B cell (primary cell): ENCODE measurements at regions not wholly inside any gene's neighbourhood (a gene's known extent, or its start where the extent isn't known, plus 50 kb on each side); places are given as distances from the start of the nearest gene placed in this dataset.

Source experiments
- ATAC-seq: fragments of 200-7000 bp; cut with Tn5 transposase; one replicate; pipeline ENCODE4 v1.10.0; 2021; ENCODE audit warnings: low read depth, mild to moderate bottlenecking, moderate number of reproducible peaks, moderate library complexity
- CTCF ChIA-PET: fragments of 350-600 bp; sonication (Branson Sonifier 250); formaldehyde crosslinking; loops from one replicate; lab custom pipeline; 2021; ENCODE audit warnings: antibody characterized with exemption, inconsistent platforms; lab: Charles Lee
- POLR2A ChIA-PET: fragments of 350-600 bp; sonication (Branson Sonifier 250); formaldehyde crosslinking; loops from one replicate; lab custom pipeline; 2021; ENCODE audit warnings: antibody characterized with exemption; lab: Charles Lee
- DNase-seq: peaks from one replicate; pipeline ENCODE4 v3.0.0; 2013
- H2AFZ ChIP-seq: 2 replicates; pipeline ENCODE4 v1.6.1; 2012; ENCODE audit warnings: mild to moderate bottlenecking, low read depth, low read length; ENCODE audit not compliant: insufficient read depth, poor library complexity, severe bottlenecking
- H3K27ac ChIP-seq, 2 donors: 1 replicate in 1 of 2; 2 replicates in 1 of 2; pipeline ENCODE4 v1.5.1; 2012 to 2013; ENCODE audit warnings: low read length in 2 of 2, mild to moderate bottlenecking in 2 of 2, moderate library complexity in 1 of 2
- H3K27me3 ChIP-seq, 4 experiments: fragments of 200-600 bp in 1 of 4; sonication (generic) in 1 of 4; replicated peaks in 1 of 4; 1 replicate in 2 of 4; 2 replicates in 2 of 4; pipeline versions ENCODE4 v1.6.1 to v1.7.0; 2013 to 2016; ENCODE audit warnings: low read length in 3 of 4, mild to moderate bottlenecking in 2 of 4, mixed read lengths in 1 of 4, moderate library complexity in 1 of 4; ENCODE audit not compliant: insufficient read depth in 4 of 4, control insufficient read depth in 3 of 4; ENCODE audit errors: control extremely low read depth in 1 of 4
- H3K36me3 ChIP-seq, 2 experiments: replicated peaks in 1 of 2; 1 replicate in 1 of 2; 2 replicates in 1 of 2; pipeline versions ENCODE4 v1.6.1 to v1.7.1; 2013; ENCODE audit warnings: low read length in 1 of 2; ENCODE audit not compliant: insufficient read depth in 2 of 2, control insufficient read depth in 1 of 2; ENCODE audit errors: control extremely low read depth in 1 of 2, extremely low read depth in 1 of 2
- H3K4me1 ChIP-seq, 2 donors: fragments of 200-600 bp in 1 of 2; sonication (generic) in 1 of 2; 1 replicate in 1 of 2; 2 replicates in 1 of 2; pipeline versions ENCODE4 v1.5.1 to v1.6.1; 2013 to 2017; ENCODE audit warnings: low read length in 2 of 2; ENCODE audit not compliant: control insufficient read depth in 2 of 2, insufficient read depth in 2 of 2
- H3K4me2 ChIP-seq: replicated peaks from 2 replicates; pipeline ENCODE3; 2012; ENCODE audit warnings: mild to moderate bottlenecking, low read depth, low read length; ENCODE audit not compliant: poor library complexity, severe bottlenecking
- H3K4me3 ChIP-seq, 5 experiments: fragments of 200-600 bp in 1 of 5; sonication (generic) in 1 of 5; 1 replicate in 3 of 5; 2 replicates in 2 of 5; pipeline versions ENCODE4 v1.5.1 to v1.7.0; 2011 to 2016; ENCODE audit warnings: low read length in 4 of 5, mild to moderate bottlenecking in 4 of 5, low read depth in 2 of 5, control low read depth in 1 of 5, moderate library complexity in 1 of 5; ENCODE audit not compliant: insufficient read depth in 1 of 5; ENCODE audit errors: control extremely low read depth in 1 of 5, extremely low read depth in 1 of 5
- H3K79me2 ChIP-seq: fragments of 200-600 bp; sonication (generic); one replicate; pipeline ENCODE4 v1.6.0; 2016; ENCODE audit warnings: low read length; ENCODE audit not compliant: control insufficient read depth, insufficient read depth
- H3K9ac ChIP-seq: fragments of 200-600 bp; sonication (generic); 2 replicates; pipeline ENCODE4 v1.6.1; 2017; ENCODE audit warnings: mild to moderate bottlenecking, low read length, moderate library complexity
- H3K9me3 ChIP-seq, 3 donors: one replicate each; pipeline versions ENCODE4 v1.6.1 to v1.7.1; 2013; ENCODE audit warnings: low read length in 2 of 3; ENCODE audit not compliant: control insufficient read depth in 2 of 3, insufficient read depth in 1 of 3; ENCODE audit errors: control extremely low read depth in 1 of 3
- H4K20me1 ChIP-seq: 2 replicates; pipeline ENCODE4 v1.6.0; 2012; ENCODE audit warnings: mild to moderate bottlenecking, low read length; ENCODE audit not compliant: insufficient read depth, control insufficient read depth, poor library complexity, severe bottlenecking
- H3K27ac Mint-ChIP-seq: one replicate; pipeline ENCODE4 v1.8.0; 2021; ENCODE audit warnings: mixed read lengths
- H3K27me3 Mint-ChIP-seq: one replicate; pipeline ENCODE4 v1.8.0; 2021; ENCODE audit warnings: mixed read lengths
- H3K4me1 Mint-ChIP-seq: one replicate; pipeline ENCODE4 v1.8.0; 2021; ENCODE audit warnings: mixed read lengths
- H3K4me3 Mint-ChIP-seq: one replicate; pipeline ENCODE4 v1.8.0; 2021; ENCODE audit warnings: mixed read lengths
- H3K9me3 Mint-ChIP-seq: one replicate; pipeline ENCODE4 v1.8.0; 2022; ENCODE audit warnings: mixed read lengths; ENCODE audit not compliant: insufficient read depth
- EZH2 ChIP-seq: IDR thresholded peaks from 2 replicates; pipeline ENCODE4 v1.6.1; 2012; ENCODE audit warnings: borderline replicate concordance, low read depth, mild to moderate bottlenecking, moderate library complexity, low read length; ENCODE audit not compliant: insufficient read depth, poor library complexity, severe bottlenecking
- WGBS: methylation state at CpG from one replicate; pipeline ENCODE4 v1.1.5; 2013; ENCODE audit warnings: missing lambda C conversion rate; ENCODE audit not compliant: insufficient coverage; 5-methylcytosine and 5-hydroxymethylcytosine counted together
- intact Hi-C: fragments of 100-400 bp; cut with micrococcal nuclease; formaldehyde crosslinking; loops from one replicate; pipeline ENCODE4 v1.10.0; 2022
- TF ChIP-seq, protein P1 (sequence below): fragments of 200-600 bp; IDR thresholded peaks from one replicate; pipeline ENCODE4 v1.8.0; 2022; ENCODE audit warnings: antibody characterized with exemption, mild to moderate bottlenecking

DNA sequence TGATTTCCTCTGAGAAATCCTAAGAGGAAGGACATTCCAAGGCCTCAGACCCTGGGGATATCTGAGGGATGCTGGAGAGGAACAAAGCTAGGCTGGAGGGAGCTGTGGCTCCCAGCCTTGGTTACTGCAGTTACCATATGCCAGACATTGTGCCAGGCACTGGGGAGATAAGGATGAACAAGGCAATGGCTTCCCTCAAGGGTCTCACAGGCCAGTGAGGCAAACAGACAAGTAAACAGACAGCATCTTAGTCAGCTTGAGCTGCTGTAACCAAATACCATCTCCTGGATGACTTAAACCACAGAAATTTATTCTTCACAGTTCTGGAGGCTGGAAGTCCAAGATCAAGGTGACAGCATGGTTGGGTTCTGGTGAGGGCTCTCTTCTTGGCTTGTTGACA, 91.8 kb downstream of the SKA1 start:
- H3K27me3 Mint-ChIP-seq, result peaks cover 17% of the 10 kb centered on the region

DNA sequence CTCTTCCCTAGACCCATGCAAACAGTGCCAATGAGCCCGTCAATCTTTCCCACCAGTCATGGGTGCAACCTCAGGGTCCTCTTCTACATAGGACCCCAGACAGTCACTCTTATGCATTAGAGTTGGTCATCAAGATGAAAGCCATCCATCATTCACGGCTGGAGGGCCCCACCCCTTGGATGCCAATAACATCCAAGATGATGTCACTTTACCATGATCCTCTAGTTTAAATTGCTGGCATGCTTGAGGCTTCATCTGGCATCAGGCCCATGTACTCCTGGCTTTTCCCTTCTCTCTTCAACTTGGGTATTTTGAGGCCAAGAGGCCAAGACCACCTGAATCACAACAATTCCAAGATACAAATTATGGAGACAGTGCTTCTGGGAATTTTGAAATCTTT, 91.1 kb upstream of the MAPK4 start:
- no peaks in the 10 kb centered on the region for H3K9me3 Mint-ChIP-seq
- no peak overlapping the region for H3K4me3 Mint-ChIP-seq
- Histone ChIP-seq H2AFZ (no peak overlapping the region), H3K4me2 (no peak overlapping the region), H3K27ac (no peak overlapping the region), H3K79me2 (no peaks in the 10 kb centered on the region), H3K36me3 (no peaks in the 10 kb centered on the region), H3K27me3 (no peaks in the 10 kb centered on the region), H3K9ac (no peak overlapping the region), H3K9me3 (no peaks in the 10 kb centered on the region), H3K4me1 (no peaks in the 10 kb centered on the region), H3K4me3 (no peak overlapping the region), H4K20me1 (no peaks in the 10 kb centered on the region)
- TF ChIP-seq, protein P1, sequence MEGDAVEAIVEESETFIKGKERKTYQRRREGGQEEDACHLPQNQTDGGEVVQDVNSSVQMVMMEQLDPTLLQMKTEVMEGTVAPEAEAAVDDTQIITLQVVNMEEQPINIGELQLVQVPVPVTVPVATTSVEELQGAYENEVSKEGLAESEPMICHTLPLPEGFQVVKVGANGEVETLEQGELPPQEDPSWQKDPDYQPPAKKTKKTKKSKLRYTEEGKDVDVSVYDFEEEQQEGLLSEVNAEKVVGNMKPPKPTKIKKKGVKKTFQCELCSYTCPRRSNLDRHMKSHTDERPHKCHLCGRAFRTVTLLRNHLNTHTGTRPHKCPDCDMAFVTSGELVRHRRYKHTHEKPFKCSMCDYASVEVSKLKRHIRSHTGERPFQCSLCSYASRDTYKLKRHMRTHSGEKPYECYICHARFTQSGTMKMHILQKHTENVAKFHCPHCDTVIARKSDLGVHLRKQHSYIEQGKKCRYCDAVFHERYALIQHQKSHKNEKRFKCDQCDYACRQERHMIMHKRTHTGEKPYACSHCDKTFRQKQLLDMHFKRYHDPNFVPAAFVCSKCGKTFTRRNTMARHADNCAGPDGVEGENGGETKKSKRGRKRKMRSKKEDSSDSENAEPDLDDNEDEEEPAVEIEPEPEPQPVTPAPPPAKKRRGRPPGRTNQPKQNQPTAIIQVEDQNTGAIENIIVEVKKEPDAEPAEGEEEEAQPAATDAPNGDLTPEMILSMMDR, result no peak
- TF ChIP-seq EZH2, result no peak
- H3K27ac Mint-ChIP-seq, result no peak overlapping the region
- WGBS, result 75% methylated on average over 2 of the region's 2 CpGs
- ChIA-PET CTCF (no interaction called here), POLR2A (no interaction called here)
- H3K4me1 Mint-ChIP-seq, result no peaks in the 10 kb centered on the region
- intact Hi-C loops, result no loop called here
- ATAC-seq, result no peak
- no peak for DNase-seq
- H3K27me3 Mint-ChIP-seq, result peaks cover 27% of the 10 kb centered on the region

More for the DNA sequence above, 91.8 kb downstream of the SKA1 start:
- Histone ChIP-seq H3K9ac (no peak overlapping the region), H3K36me3 (no peaks in the 10 kb centered on the region), H3K4me2 (no peak overlapping the region), H3K27me3 (no peaks in the 10 kb centered on the region), H3K4me1 (no peaks in the 10 kb centered on the region), H3K4me3 (no peak overlapping the region), H3K79me2 (no peaks in the 10 kb centered on the region), H4K20me1 (no peaks in the 10 kb centered on the region), H3K9me3 (no peaks in the 10 kb centered on the region), H3K27ac (no peak overlapping the region), H2AFZ (no peak overlapping the region)
- ChIA-PET CTCF (no interaction called here), POLR2A (no interaction called here)
- no peak for ATAC-seq
- Mint-ChIP-seq H3K4me1 (no peaks in the 10 kb centered on the region), H3K4me3 (no peak overlapping the region), H3K27ac (no peak overlapping the region), H3K9me3 (no peaks in the 10 kb centered on the region)
- TF ChIP-seq, protein P1, result no peak
- no peak for TF ChIP-seq EZH2
- no peak for DNase-seq
- intact Hi-C loops, result no loop called here
